Naive thymus-derived CD4-positive, alpha-beta T cell (primary cell): ENCODE measurements at regions not wholly inside any gene's neighbourhood (a gene's known extent, or its start where the extent isn't known, plus 50 kb on each side); places are given as distances from the start of the nearest gene placed in this dataset.
A peak's percentile ranks its signal among the peaks of the same experiment; 100 is the strongest.

Experiments
- ATAC-seq: fragments of 150-1000 bp; cut with Tn5 transposase; 2 replicates; pipeline ENCODE4 v1.10.0; 2021; ENCODE audit warnings: mild to moderate bottlenecking, moderate library complexity
- CTCF ChIA-PET: fragments of 350-600 bp; sonication (Branson Sonifier 250); formaldehyde crosslinking; loops from one replicate; lab custom pipeline; 2021; ENCODE audit warnings: antibody characterized with exemption; lab: Charles Lee
- POLR2A ChIA-PET: fragments of 350-600 bp; sonication (Branson Sonifier 250); formaldehyde crosslinking; loops from one replicate; lab custom pipeline; 2021; ENCODE audit warnings: antibody characterized with exemption, inconsistent platforms; lab: Charles Lee
- DNase-seq, 9 donors: peaks; one replicate each; pipeline versions ENCODE4 v3.0.0 to v3.0.0-alpha.2; 2020 to 2022; ENCODE audit warnings: mixed read lengths in 1 of 9
- H3K27ac ChIP-seq: one replicate; pipeline ENCODE4 v1.7.0; 2013; ENCODE audit warnings: mild to moderate bottlenecking, low read depth, low read length, moderate library complexity
- H3K27me3 ChIP-seq, 2 donors: one replicate each; pipeline ENCODE4 v1.7.0; 2013; ENCODE audit warnings: low read length in 2 of 2, mild to moderate bottlenecking in 2 of 2, moderate library complexity in 2 of 2; ENCODE audit not compliant: control insufficient read depth in 2 of 2, insufficient read depth in 2 of 2
- H3K36me3 ChIP-seq, 3 experiments: 1 replicate in 2 of 3; 2 replicates in 1 of 3; pipeline ENCODE4 v1.7.0; 2013; ENCODE audit warnings: low read length in 3 of 3, mild to moderate bottlenecking in 3 of 3, moderate library complexity in 1 of 3; ENCODE audit not compliant: insufficient read depth in 3 of 3, control insufficient read depth in 2 of 3
- H3K4me1 ChIP-seq, 2 donors: one replicate each; pipeline ENCODE4 v1.7.0; 2013; ENCODE audit warnings: low read length in 2 of 2, mild to moderate bottlenecking in 2 of 2, moderate library complexity in 1 of 2; ENCODE audit not compliant: control insufficient read depth in 2 of 2, insufficient read depth in 2 of 2
- H3K4me3 ChIP-seq: 2 replicates; pipeline ENCODE4 v1.7.0; 2013; ENCODE audit warnings: mild to moderate bottlenecking, low read length
- H3K9me3 ChIP-seq, 3 experiments: 1 replicate in 2 of 3; 2 replicates in 1 of 3; pipeline ENCODE4 v1.7.0; 2013; ENCODE audit warnings: low read length in 3 of 3; ENCODE audit not compliant: control insufficient read depth in 2 of 3
- H3K27ac Mint-ChIP-seq, 9 donors: one replicate each; pipeline ENCODE4 v1.8.0; 2020 to 2022; ENCODE audit warnings: mixed read lengths in 9 of 9, mild to moderate bottlenecking in 8 of 9, moderate library complexity in 5 of 9, inconsistent platforms in 2 of 9
- H3K27me3 Mint-ChIP-seq, 5 donors: one replicate each; pipeline ENCODE4 v1.8.0; 2021 to 2022; ENCODE audit warnings: mixed read lengths in 5 of 5, mild to moderate bottlenecking in 1 of 5
- H3K36me3 Mint-ChIP-seq, 5 donors: one replicate each; pipeline ENCODE4 v1.8.0; 2020 to 2022; ENCODE audit warnings: mixed read lengths in 5 of 5, mild to moderate bottlenecking in 3 of 5, inconsistent platforms in 1 of 5
- H3K4me1 Mint-ChIP-seq, 7 donors: one replicate each; pipeline ENCODE4 v1.8.0; 2020 to 2022; ENCODE audit warnings: mixed read lengths in 7 of 7, mild to moderate bottlenecking in 3 of 7, inconsistent platforms in 1 of 7
- H3K4me3 Mint-ChIP-seq, 10 donors: one replicate each; pipeline ENCODE4 v1.8.0; 2020 to 2022; ENCODE audit warnings: mild to moderate bottlenecking in 10 of 10, mixed read lengths in 10 of 10, moderate library complexity in 6 of 10, inconsistent platforms in 2 of 10
- H3K9me3 Mint-ChIP-seq, 11 donors: one replicate each; pipeline ENCODE4 v1.8.0; 2020 to 2022; ENCODE audit warnings: mixed read lengths in 11 of 11, mild to moderate bottlenecking in 4 of 11, inconsistent platforms in 1 of 11, moderate library complexity in 1 of 11
- intact Hi-C, 2 donors: fragments of 100-400 bp; cut with micrococcal nuclease; formaldehyde crosslinking; loops; one replicate each; pipeline ENCODE4 v1.15.1; 2023

GRCh38 chr3:56894881-56895431 is 93.2 kb upstream of the ARHGEF3 start:
- Mint-ChIP-seq H3K4me1 (peaks cover 29 to 86% (median 70%) of the 10 kb centered on the region in 7 donors), H3K27ac (peak overlapping the region in 8 of 9 donors; percentile 21 to 74 (median 61)), H3K4me3 (peak overlapping the region; percentile 29 to 72 (median 45)), H3K9me3 (no peaks in the 10 kb centered on the region), H3K27me3 (no peaks in the 10 kb centered on the region), H3K36me3 (peaks cover 0 to 21% (median 9%) of the 10 kb centered on the region in 5 donors)
- Histone ChIP-seq H3K36me3 (no peaks in the 10 kb centered on the region), H3K27ac (peak overlapping the region; percentile 46), H3K4me1 (peaks cover 20 to 39% of the 10 kb centered on the region in 2 donors), H3K4me3 (no peak overlapping the region), H3K9me3 (no peaks in the 10 kb centered on the region), H3K27me3 (no peaks in the 10 kb centered on the region)
- peak in 2 of 9 donors; percentile 21 to 33 for DNase-seq
- peak; percentile 62 for ATAC-seq
- CTCF ChIA-PET = interaction anchor here (1.3 kb wide), 1 partner anchor 9 kb away, joined by 4 read pairs; no protein-coding TSS in a partner anchor
- intact Hi-C loops = loop anchor here in 1 of 2 donors (1.0 to 5.0 kb wide), 2 partner anchors 21 to 38 kb away; no protein-coding TSS in a partner anchor
- POLR2A ChIA-PET = interaction anchor here (1.0 to 1.8 kb wide), 2 partner anchors 21 to 48 kb away, joined by 3 to 5 read pairs; no protein-coding TSS in a partner anchor

GRCh38 chr3:56890448-56891091 is 88.8 kb upstream of the ARHGEF3 start:
- CTCF ChIA-PET = interaction anchor here (0.8 to 1.4 kb wide), 2 partner anchors 91 to 98 kb away, joined by 3 to 6 read pairs; no protein-coding TSS in a partner anchor
- H3K27ac ChIP-seq = no peak overlapping the region
- Mint-ChIP-seq H3K4me3 (peak overlapping the region in 9 of 10 donors; percentile 56 to 88 (median 72)), H3K27ac (peak overlapping the region in 8 of 9 donors; percentile 46 to 91 (median 67)), H3K4me1 (peaks cover 54 to 94% (median 87%) of the 10 kb centered on the region in 7 donors), H3K27me3 (no peaks in the 10 kb centered on the region), H3K9me3 (no peaks in the 10 kb centered on the region), H3K36me3 (peaks cover 0 to 8% (median 0%) of the 10 kb centered on the region in 5 donors)
- intact Hi-C loops = loop anchor here in 1 of 2 donors (1.0 to 5.0 kb wide), 3 partner anchors 18 to 33 kb away; no protein-coding TSS in a partner anchor
- no peaks in the 10 kb centered on the region for H3K36me3 ChIP-seq
- POLR2A ChIA-PET = interaction anchor here (0.6 to 6.1 kb wide), 8 partner anchors 10 to 97 kb away, joined by 3 to 44 read pairs (median 4); no protein-coding TSS in a partner anchor
- peak; percentile 51 for ATAC-seq
- no peaks in the 10 kb centered on the region for H3K9me3 ChIP-seq
- peak in 7 of 9 donors; percentile 38 to 65 (median 52) for DNase-seq
- peak overlapping the region; percentile 4 for H3K4me3 ChIP-seq
- peaks cover 48 to 76% of the 10 kb centered on the region in 2 donors for H3K4me1 ChIP-seq
- H3K27me3 ChIP-seq = no peaks in the 10 kb centered on the region

- H3K4me1 ChIP-seq = peaks cover 42 to 67% of the 10 kb centered on the region in 2 donors
- H3K27ac ChIP-seq = no peak overlapping the region
- no peaks in the 10 kb centered on the region for H3K9me3 Mint-ChIP-seq
- peak overlapping the region in 7 of 9 donors; percentile 28 to 84 (median 67) for H3K27ac Mint-ChIP-seq
- DNase-seq = no peak
- ChIA-PET POLR2A (interaction anchor here (1.6 to 6.1 kb wide), 2 partner anchors 27 to 33 kb away, joined by 5 to 44 read pairs; no protein-coding TSS in a partner anchor), CTCF (interaction anchor here (0.6 to 1.1 kb wide), 3 partner anchors 28 to 1111 kb away, joined by 3 to 5 read pairs (median 3); no protein-coding TSS in a partner anchor)
- peaks cover 0 to 17% (median 0%) of the 10 kb centered on the region in 5 donors for H3K36me3 Mint-ChIP-seq
- H3K9me3 ChIP-seq = no peaks in the 10 kb centered on the region
- ATAC-seq = no peak
- no peaks in the 10 kb centered on the region for H3K27me3 ChIP-seq
- intact Hi-C loops = no loop called here
- H3K4me1 Mint-ChIP-seq = peaks cover 53 to 94% (median 88%) of the 10 kb centered on the region in 7 donors
- no peaks in the 10 kb centered on the region for H3K36me3 ChIP-seq
- peak overlapping the region in 4 of 10 donors; percentile 29 to 88 (median 58) for H3K4me3 Mint-ChIP-seq
- no peaks in the 10 kb centered on the region for H3K27me3 Mint-ChIP-seq
- H3K4me3 ChIP-seq = no peak overlapping the region
Measured at GRCh38 chr3:56889131-56889530, 87.4 kb upstream of the ARHGEF3 start.

GRCh38 chr3:56887402-56888025 is 85.8 kb upstream of the ARHGEF3 start:
- ChIA-PET POLR2A (interaction anchor here (0.5 to 6.1 kb wide), 5 partner anchors 9 to 210 kb away, joined by 3 to 44 read pairs (median 3); no protein-coding TSS in a partner anchor), CTCF (interaction anchor here (2.1 kb wide), 1 partner anchor 34 kb away, joined by 11 read pairs; no protein-coding TSS in a partner anchor)
- Mint-ChIP-seq H3K27me3 (no peaks in the 10 kb centered on the region), H3K4me1 (peaks cover 49 to 91% (median 86%) of the 10 kb centered on the region in 7 donors), H3K9me3 (no peaks in the 10 kb centered on the region), H3K4me3 (peak overlapping the region; percentile 62 to 88 (median 74)), H3K27ac (peak overlapping the region; percentile 49 to 92 (median 86)), H3K36me3 (peaks cover 0 to 19% (median 0%) of the 10 kb centered on the region in 5 donors)
- Histone ChIP-seq H3K9me3 (no peaks in the 10 kb centered on the region), H3K27me3 (no peaks in the 10 kb centered on the region), H3K36me3 (no peaks in the 10 kb centered on the region), H3K27ac (peak overlapping the region; percentile 39), H3K4me1 (peaks cover 42 to 65% of the 10 kb centered on the region in 2 donors), H3K4me3 (peak overlapping the region; percentile 0)
- DNase-seq (peak in 5 of 9 donors; percentile 8 to 30 (median 17)), ATAC-seq (peak; percentile 59)
- intact Hi-C loops = loop anchor here (1.0 kb wide), 1 partner anchor 9 kb away; no protein-coding TSS in a partner anchor

GRCh38 chr3:56886314-56886713 is 84.6 kb upstream of the ARHGEF3 start:
- no peaks in the 10 kb centered on the region for H3K9me3 ChIP-seq
- no peaks in the 10 kb centered on the region for H3K27me3 ChIP-seq
- Mint-ChIP-seq H3K27me3 (no peaks in the 10 kb centered on the region), H3K4me3 (peak overlapping the region in 6 of 10 donors; percentile 4 to 88 (median 71)), H3K9me3 (no peaks in the 10 kb centered on the region), H3K36me3 (peaks cover 0 to 26% (median 9%) of the 10 kb centered on the region in 5 donors), H3K4me1 (peaks cover 44 to 87% (median 77%) of the 10 kb centered on the region in 7 donors), H3K27ac (peak overlapping the region in 8 of 9 donors; percentile 49 to 92 (median 87))
- H3K36me3 ChIP-seq = peaks cover 0 to 1% (median 0%) of the 10 kb centered on the region in 3 experiments
- ChIA-PET CTCF (interaction anchor here (1.3 to 2.1 kb wide), 2 partner anchors 9 to 36 kb away, joined by 4 to 11 read pairs; no protein-coding TSS in a partner anchor), POLR2A (interaction anchor here (1.5 to 6.1 kb wide), 2 partner anchors 12 to 30 kb away, joined by 5 to 44 read pairs; no protein-coding TSS in a partner anchor)
- DNase-seq (no peak), ATAC-seq (no peak)
- H3K4me3 ChIP-seq = no peak overlapping the region
- H3K27ac ChIP-seq = no peak overlapping the region
- intact Hi-C loops = no loop called here
- peaks cover 42 to 61% of the 10 kb centered on the region in 2 donors for H3K4me1 ChIP-seq
